ELR (cell line): ENCODE measurements at regions not wholly inside any gene's neighbourhood (a gene's known extent, or its start where the extent isn't known, plus 50 kb on each side); places are given as distances from the start of the nearest gene placed in this dataset.
A peak's percentile ranks its signal among the peaks of the same experiment; 100 is the strongest.
"Not testable (repeated sequence)": the region's sequence is repeated elsewhere in the genome, so short reads cannot be mapped to it uniquely, and the experiment has no call there.

ENCODE experiments used
- DNase-seq: peaks from one replicate; pipeline ENCODE4 v3.0.0-alpha.2; 2015; ENCODE audit warnings: low read depth

DNA sequence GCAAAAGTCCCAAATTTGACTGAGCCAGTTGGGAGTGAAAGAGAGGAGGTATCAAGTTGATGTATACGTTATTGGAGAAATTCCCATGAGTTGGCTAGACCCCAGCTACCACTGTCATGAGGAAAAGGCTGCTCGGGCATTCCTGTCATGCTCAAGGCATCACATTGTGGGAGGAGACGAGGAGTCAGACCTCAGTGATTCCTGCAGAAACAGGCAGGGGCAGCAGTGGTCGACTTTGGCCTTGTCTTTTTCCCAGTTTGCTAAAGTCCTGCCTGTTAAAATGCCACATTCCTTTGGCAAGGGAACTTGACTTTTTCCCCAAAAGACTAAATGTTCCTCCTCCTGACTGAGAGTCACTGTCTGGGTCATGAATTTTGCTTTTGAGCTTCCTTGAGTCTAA is 295.5 kb upstream of the HS3ST5 start:
- DNase-seq: peak; percentile 1

- no peak for DNase-seq
These were observed 291.2 kb upstream of the HS3ST5 start for GRCh38 chr6:114634016-114634415.

DNA sequence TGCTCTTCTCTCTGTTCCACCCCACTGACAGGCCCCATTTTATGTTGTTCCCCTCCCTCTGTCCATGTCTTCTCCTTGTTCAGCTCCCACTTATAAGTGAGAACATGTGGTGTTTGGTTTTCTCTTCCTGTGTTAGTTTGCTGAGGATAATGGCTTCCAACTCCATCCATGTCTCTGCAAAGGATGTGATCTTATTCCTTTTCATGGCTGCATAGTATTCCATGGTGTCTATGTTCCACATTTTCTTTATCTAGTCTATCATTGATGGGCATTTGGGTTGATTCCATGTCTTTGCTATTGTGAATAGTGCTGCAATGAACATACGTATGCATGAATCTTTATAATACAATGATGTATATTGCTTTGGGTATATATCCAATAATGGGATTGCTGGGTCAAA is 283.4 kb upstream of the HS3ST5 start:
- DNase-seq: not testable (repeated sequence)

DNA sequence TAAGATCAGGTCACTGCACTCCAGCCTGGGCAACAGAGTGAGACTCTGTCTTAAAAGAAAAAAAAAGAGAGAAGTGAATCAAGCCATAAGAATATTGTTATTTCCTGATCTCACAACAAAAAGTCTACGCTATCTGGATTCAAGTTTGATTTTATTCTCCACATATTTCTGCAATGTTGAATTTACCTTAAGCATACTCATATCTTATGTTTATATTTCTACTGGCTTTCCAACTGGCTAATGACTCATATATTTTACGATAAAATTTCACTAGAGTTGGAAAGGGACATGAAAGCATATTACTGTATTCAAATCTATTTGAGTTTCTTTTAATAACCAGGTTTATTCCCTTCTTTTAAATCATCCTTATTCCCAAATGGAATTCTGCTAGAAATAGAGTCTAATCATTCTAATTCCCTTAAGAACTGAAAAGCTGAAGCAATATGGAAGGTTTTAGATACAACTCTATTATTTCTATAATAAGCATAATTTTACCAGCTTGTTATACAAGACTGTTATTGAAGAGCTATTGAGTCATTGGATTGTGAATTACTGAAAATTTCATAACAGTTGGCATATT is 276.9 kb upstream of the HS3ST5 start:
- DNase-seq: no peak

DNA sequence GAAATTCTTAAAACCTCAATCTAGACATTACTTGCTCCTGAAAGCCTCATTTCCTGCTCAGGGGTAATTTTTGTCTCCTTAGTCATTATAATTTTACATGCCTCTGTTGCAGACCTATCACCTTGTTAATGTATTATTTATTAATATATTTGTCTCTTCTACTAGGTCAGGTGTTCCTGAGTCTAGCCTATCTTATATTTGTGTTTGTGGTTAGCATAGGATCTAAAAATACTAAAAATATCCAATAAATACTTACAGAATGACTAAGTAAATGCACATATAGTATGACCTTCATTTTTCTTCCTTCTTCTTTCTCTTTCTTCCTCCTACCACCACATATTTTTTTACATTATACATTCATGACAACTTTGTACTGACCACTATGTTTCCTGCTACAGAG is 268.9 kb upstream of the HS3ST5 start:
- DNase-seq: no peak

DNA sequence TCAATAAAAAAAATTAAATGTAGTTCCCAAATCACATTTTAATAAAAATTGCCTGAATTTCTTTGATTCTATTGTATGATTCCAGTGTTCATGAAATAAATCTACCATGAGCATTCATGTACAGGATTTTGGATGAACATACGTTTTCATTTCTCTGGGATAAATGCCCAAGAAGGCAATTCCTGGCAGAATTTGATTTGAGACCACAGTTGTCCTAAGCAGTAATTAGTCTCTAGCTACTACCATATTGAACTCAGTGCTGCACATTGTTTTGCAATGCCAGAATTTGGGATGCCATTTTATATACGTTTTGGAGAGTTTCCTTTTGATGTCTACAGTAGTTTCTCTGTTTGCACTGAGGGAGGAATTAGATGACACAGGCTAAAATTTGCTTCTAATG is 265.3 kb upstream of the HS3ST5 start:
- DNase-seq: no peak

- DNase-seq: no peak
These were observed 262.8 kb upstream of the HS3ST5 start for GRCh38 chr6:114605656-114606055.

- DNase-seq: no peak
These were observed 257.6 kb upstream of the HS3ST5 start for GRCh38 chr6:114600381-114600780.

- no peak for DNase-seq
These were observed 252.8 kb upstream of the HS3ST5 start for GRCh38 chr6:114595591-114595990.

- DNase-seq: no peak
These were observed 252.4 kb upstream of the HS3ST5 start for GRCh38 chr6:114595186-114595585.

DNA sequence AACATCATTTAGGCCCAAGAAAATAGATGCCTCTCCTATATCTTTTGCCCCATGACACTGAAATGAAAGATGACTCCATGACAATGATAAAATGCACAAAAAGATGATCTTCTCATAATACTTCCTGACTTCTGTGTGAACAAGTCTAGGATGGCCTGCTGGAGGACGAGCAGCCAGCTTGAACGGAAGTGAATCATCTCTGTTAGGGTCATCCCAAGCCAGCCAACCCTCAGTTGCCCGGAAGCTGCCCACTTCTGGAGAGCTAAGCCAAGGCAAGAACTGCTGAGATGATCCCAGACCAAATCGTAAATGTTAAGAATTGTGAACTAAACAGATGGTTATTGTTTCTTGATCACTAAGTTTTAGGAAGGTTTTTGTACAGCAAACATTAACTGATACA is 249.7 kb upstream of the HS3ST5 start:
- no peak for DNase-seq

DNA sequence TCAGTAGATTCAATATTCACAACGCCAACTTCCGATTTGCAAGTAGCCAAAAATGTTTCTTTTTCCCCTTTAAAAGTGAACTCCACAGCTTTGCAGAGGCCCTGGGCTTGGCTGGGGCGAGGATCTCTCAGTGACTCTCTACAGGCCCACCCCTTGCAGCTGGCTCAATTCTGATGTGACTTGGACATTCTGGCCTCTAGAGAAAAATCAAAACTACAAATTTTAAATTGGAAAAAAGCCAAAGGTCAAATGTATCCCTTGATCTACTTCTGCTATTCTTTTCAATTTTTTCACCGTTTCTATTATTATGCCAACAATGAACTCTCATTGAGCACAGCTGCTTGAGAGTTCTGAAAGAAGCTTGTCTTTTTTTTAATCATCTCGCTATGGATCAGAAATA is 245.9 kb upstream of the HS3ST5 start:
- DNase-seq: no peak

DNA sequence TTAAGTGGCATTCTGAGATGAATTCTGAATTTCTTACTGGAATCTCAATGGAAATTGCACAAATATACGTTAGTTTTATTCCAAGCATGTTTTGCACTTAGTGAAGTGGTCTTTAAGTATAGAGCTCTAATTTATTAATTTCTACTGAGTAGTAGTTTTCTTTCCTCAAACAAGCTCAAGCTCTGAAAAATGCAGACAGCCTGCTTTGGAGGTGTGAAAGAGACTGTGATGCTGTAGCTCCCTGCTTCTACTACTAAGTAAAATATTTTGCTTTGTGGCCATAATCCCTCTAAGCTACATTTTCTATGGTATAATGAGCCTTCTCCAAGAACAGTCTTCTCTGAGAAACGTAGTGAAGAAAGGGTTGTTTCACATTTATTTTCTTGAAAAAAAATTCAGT is 243.5 kb upstream of the HS3ST5 start:
- DNase-seq: no peak

DNA sequence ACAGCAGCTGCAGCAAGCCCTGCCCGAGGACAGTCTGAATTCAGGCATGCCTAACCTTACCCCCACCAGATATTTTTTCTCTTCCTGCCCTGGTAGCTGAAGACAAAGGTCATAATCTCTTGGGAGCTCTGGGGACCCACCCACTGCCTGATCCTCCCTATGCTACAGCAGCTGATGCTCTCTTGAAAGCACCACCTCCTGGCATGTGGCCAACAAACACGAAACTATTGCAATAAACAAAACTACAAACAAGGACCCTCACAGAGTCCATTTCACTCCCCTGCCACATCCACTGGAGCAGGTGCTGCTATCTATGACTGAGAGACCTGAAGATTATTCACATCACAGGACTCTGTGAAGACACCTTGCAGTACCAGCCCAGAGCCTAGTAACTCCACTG is 238.5 kb upstream of the HS3ST5 start:
- DNase-seq: no peak

GRCh38 chr6:114580882-114581281 is 238.1 kb upstream of the HS3ST5 start:
- DNase-seq: no peak

- no peak for DNase-seq
These were observed 236.7 kb upstream of the HS3ST5 start for GRCh38 chr6:114579486-114579885.

- DNase-seq: no peak
These were observed 234.3 kb upstream of the HS3ST5 start for GRCh38 chr6:114577109-114577508.

GRCh38 chr6:114576330-114576729 is 233.5 kb upstream of the HS3ST5 start:
- no peak for DNase-seq

DNA sequence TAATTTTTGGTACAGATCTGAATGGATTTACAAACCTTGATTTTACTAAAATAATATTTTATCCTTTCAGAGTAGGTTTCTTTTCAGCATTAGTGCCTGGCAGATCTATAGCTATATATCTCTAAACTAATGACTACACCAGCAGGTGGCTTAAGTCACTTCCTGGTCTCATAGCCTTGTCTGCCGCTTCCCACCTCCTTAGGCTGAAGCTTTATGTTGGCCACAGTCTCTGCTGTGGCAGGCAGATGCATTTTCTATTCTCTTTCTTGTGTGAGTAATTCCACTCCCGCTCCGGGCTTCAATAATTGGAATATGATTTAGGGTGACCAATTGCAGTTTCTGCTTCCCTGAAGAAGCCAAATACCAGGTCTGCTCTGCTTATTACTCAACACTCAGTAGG is 226.8 kb upstream of the HS3ST5 start:
- DNase-seq: no peak

DNA sequence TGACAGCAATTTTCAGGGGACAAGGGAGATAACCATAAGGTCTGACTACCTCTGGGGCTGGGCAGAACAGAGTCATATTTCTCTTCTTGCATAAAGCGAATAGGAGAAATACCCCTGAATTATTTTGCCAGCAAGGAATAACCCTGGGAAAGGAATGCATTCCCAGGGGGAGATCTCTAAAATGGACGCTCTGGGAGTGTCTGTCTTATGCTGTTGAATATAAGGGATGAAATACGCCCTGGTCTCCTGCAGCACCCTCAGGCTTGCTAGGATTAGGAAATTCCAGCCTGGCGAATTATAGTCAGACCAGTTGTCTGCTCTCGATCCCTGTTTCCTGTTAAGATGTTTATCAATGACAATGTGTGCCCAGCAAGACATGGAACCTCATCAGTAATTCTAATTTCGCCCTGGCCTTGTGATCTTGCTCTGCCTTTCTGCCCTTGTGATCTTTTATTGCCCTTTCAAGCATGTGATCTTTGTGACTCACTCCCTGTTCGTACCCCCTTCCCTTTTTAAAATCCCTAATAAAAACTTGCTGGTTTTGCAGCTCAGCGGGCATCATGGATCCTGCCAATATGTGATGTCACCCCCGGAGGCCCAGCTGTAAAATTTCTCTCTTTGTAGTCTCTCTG is 221.6 kb upstream of the HS3ST5 start:
- DNase-seq: no peak

DNA sequence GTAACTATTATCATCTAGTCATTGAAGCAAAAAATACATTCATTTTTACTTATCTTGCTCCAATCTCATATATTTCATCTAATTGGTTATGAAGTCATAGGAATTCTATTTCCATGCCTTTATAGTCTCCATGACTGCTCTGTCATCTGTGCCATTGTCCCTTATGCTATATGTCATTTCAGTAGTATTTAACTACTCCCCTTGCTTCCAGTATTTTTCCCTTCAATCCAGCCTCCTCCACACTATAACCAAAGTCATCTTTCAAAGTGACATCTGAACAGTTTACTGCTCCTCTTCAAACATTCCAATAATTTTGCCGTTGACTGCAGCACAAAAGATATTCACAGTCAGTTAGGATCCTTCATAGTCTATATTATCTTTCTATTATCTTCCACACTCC is 216.6 kb upstream of the HS3ST5 start:
- no peak for DNase-seq

- DNase-seq: no peak
These were observed 215.3 kb upstream of the HS3ST5 start for GRCh38 chr6:114558153-114558552.

GRCh38 chr6:114556846-114557488 is 214.1 kb upstream of the HS3ST5 start:
- no peak for DNase-seq

GRCh38 chr6:114550316-114550715 is 207.5 kb upstream of the HS3ST5 start:
- no peak for DNase-seq
